CD14-positive monocyte (primary cell): ENCODE measurements at regions not wholly inside any gene's neighbourhood (a gene's known extent, or its start where the extent isn't known, plus 50 kb on each side); places are given as distances from the start of the nearest gene placed in this dataset.

Experiments
- DNase-seq, 3 donors: peaks; one replicate each; pipeline ENCODE4 v3.0.0-alpha.2; 2011 to 2022
- H2AFZ ChIP-seq: 2 replicates; pipeline ENCODE4 v1.6.0; 2012; ENCODE audit warnings: mild to moderate bottlenecking, low read depth, low read length, inconsistent platforms; ENCODE audit not compliant: insufficient read depth, poor library complexity, severe bottlenecking
- H3K27ac ChIP-seq, 2 donors: 1 replicate in 1 of 2; 2 replicates in 1 of 2; pipeline ENCODE4 v1.5.1; 2012 to 2013; ENCODE audit warnings: low read length in 2 of 2, control low read depth in 1 of 2, inconsistent platforms in 1 of 2, low read depth in 1 of 2, mild to moderate bottlenecking in 1 of 2
- H3K27me3 ChIP-seq, 2 donors: one replicate each; pipeline versions ENCODE4 v1.6.0 to v1.6.1; 2011 to 2013; ENCODE audit warnings: low read length in 2 of 2; ENCODE audit not compliant: control insufficient read depth in 2 of 2, insufficient read depth in 2 of 2
- H3K36me3 ChIP-seq, 2 donors: replicated peaks in 1 of 2; 1 replicate in 1 of 2; 2 replicates in 1 of 2; pipeline versions ENCODE4 v1.5.1 to v1.6.1; 2012 to 2013; ENCODE audit warnings: low read length in 2 of 2, control low read depth in 1 of 2, inconsistent platforms in 1 of 2, mild to moderate bottlenecking in 1 of 2; ENCODE audit not compliant: insufficient read depth in 2 of 2, control insufficient read depth in 1 of 2
- H3K4me1 ChIP-seq, 2 donors: 1 replicate in 1 of 2; 2 replicates in 1 of 2; pipeline versions ENCODE4 v1.5.1 to v1.6.1; 2012 to 2013; ENCODE audit warnings: low read length in 2 of 2, control low read depth in 1 of 2, inconsistent platforms in 1 of 2, mild to moderate bottlenecking in 1 of 2, moderate library complexity in 1 of 2; ENCODE audit not compliant: insufficient read depth in 2 of 2, control insufficient read depth in 1 of 2
- H3K4me2 ChIP-seq: replicated peaks from 2 replicates; pipeline ENCODE3; 2012; ENCODE audit warnings: low read length, moderate library complexity, mild to moderate bottlenecking; ENCODE audit not compliant: poor library complexity, severe bottlenecking; ENCODE audit errors: extremely low read depth
- H3K4me3 ChIP-seq, 3 experiments: fragments of 200-600 bp in 1 of 3; sonication (generic) in 1 of 3; replicated peaks in 1 of 3; 1 replicate in 2 of 3; 2 replicates in 1 of 3; pipeline ENCODE4 v1.5.1; 2011 to 2013; ENCODE audit warnings: low read length in 3 of 3, mild to moderate bottlenecking in 3 of 3, control low read depth in 2 of 3, low read depth in 2 of 3, inconsistent platforms in 1 of 3, moderate library complexity in 1 of 3
- H3K79me2 ChIP-seq: 2 replicates; pipeline ENCODE4 v1.6.0; 2012; ENCODE audit warnings: mild to moderate bottlenecking, control low read depth, inconsistent platforms, low read length, moderate library complexity; ENCODE audit not compliant: insufficient read depth
- H3K9ac ChIP-seq: 2 replicates; pipeline ENCODE4 v1.6.0; 2017; ENCODE audit warnings: low read length, mild to moderate bottlenecking; ENCODE audit not compliant: insufficient read depth, poor library complexity, severe bottlenecking
- H3K9me3 ChIP-seq, 2 donors: replicated peaks in 1 of 2; 1 replicate in 1 of 2; 2 replicates in 1 of 2; pipeline versions ENCODE4 v1.5.1 to v1.6.1; 2012 to 2013; ENCODE audit warnings: low read length in 2 of 2, control low read depth in 1 of 2; ENCODE audit not compliant: control insufficient read depth in 1 of 2, insufficient read depth in 1 of 2
- H4K20me1 ChIP-seq: 2 replicates; pipeline ENCODE4 v1.6.0; 2012; ENCODE audit warnings: mild to moderate bottlenecking, low read length, control low read depth, moderate library complexity; ENCODE audit not compliant: insufficient read depth
- H3K27ac Mint-ChIP-seq, 7 donors: one replicate each; pipeline ENCODE4 v1.8.0; 2020; ENCODE audit warnings: mild to moderate bottlenecking in 7 of 7, mixed read lengths in 7 of 7, moderate library complexity in 6 of 7, inconsistent platforms in 2 of 7
- H3K27me3 Mint-ChIP-seq, 3 donors: one replicate each; pipeline ENCODE4 v1.8.0; 2021 to 2022; ENCODE audit warnings: low read depth in 3 of 3, mild to moderate bottlenecking in 3 of 3, mixed read lengths in 3 of 3, moderate library complexity in 3 of 3, inconsistent platforms in 1 of 3
- H3K36me3 Mint-ChIP-seq, 2 donors: one replicate each; pipeline ENCODE4 v1.8.0; 2020; ENCODE audit warnings: mixed read lengths in 2 of 2, inconsistent platforms in 1 of 2, mild to moderate bottlenecking in 1 of 2
- H3K4me1 Mint-ChIP-seq: one replicate; pipeline ENCODE4 v1.8.0; 2020; ENCODE audit warnings: mild to moderate bottlenecking, mixed read lengths
- H3K4me3 Mint-ChIP-seq, 2 donors: one replicate each; pipeline ENCODE4 v1.8.0; 2020; ENCODE audit warnings: mild to moderate bottlenecking in 2 of 2, mixed read lengths in 2 of 2, moderate library complexity in 1 of 2
- H3K9me3 Mint-ChIP-seq, 7 donors: one replicate each; pipeline ENCODE4 v1.8.0; 2020 to 2022; ENCODE audit warnings: mixed read lengths in 7 of 7, mild to moderate bottlenecking in 6 of 7, moderate library complexity in 6 of 7, inconsistent platforms in 2 of 7
- WGBS: methylation state at CpG from one replicate; pipeline ENCODE4 v1.1.5; 2013; ENCODE audit warnings: missing lambda C conversion rate; ENCODE audit not compliant: insufficient coverage; 5-methylcytosine and 5-hydroxymethylcytosine counted together
- intact Hi-C, 2 donors: fragments of 100-400 bp; cut with micrococcal nuclease; formaldehyde crosslinking; loops; one replicate each; pipeline versions ENCODE4 v1.15.0 to v1.15.1; 2023
- TF ChIP-seq, protein P1 (sequence below): fragments of 200-600 bp; IDR thresholded peaks from one replicate; pipeline ENCODE4 v1.8.0; 2022; ENCODE audit warnings: antibody characterized with exemption, mild to moderate bottlenecking

DNA sequence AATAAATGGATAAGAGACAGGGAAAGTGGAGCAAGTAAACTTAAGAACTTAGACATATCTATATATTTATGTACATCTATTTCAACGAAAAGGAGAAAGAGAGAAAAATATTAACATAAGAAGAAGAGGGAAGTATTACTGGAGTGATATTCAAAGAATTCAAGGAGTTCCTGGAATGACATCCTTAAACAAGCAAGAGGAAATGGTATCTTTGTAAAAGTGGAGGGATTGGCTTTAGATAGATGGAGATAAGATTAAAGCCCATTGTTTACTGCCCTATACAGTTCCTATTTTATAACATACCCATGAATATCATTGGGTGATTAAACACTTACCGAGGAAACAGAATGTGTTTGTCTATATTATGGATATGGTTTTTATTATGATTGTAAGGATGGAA is 1036.3 kb downstream of the TTLL7 start:
- no peak overlapping the region for H3K27ac ChIP-seq
- H3K4me3 ChIP-seq, result no peak overlapping the region
- no peaks in the 10 kb centered on the region for H3K27me3 Mint-ChIP-seq
- no peaks in the 10 kb centered on the region for H4K20me1 ChIP-seq
- H3K27ac Mint-ChIP-seq, result no peak overlapping the region
- DNase-seq, result no peak
- WGBS, result no CpG with 5 or more reads among the region's 2 CpGs
- no peaks in the 10 kb centered on the region for H3K79me2 ChIP-seq
- H3K4me3 Mint-ChIP-seq, result no peak overlapping the region
- intact Hi-C loops, result no loop called here
- no peak overlapping the region for H2AFZ ChIP-seq
- no peak overlapping the region for H3K4me2 ChIP-seq
- no peaks in the 10 kb centered on the region for H3K36me3 Mint-ChIP-seq
- no peaks in the 10 kb centered on the region for H3K36me3 ChIP-seq
- H3K9ac ChIP-seq, result no peak overlapping the region
- H3K4me1 Mint-ChIP-seq, result no peaks in the 10 kb centered on the region
- TF ChIP-seq, protein P1, sequence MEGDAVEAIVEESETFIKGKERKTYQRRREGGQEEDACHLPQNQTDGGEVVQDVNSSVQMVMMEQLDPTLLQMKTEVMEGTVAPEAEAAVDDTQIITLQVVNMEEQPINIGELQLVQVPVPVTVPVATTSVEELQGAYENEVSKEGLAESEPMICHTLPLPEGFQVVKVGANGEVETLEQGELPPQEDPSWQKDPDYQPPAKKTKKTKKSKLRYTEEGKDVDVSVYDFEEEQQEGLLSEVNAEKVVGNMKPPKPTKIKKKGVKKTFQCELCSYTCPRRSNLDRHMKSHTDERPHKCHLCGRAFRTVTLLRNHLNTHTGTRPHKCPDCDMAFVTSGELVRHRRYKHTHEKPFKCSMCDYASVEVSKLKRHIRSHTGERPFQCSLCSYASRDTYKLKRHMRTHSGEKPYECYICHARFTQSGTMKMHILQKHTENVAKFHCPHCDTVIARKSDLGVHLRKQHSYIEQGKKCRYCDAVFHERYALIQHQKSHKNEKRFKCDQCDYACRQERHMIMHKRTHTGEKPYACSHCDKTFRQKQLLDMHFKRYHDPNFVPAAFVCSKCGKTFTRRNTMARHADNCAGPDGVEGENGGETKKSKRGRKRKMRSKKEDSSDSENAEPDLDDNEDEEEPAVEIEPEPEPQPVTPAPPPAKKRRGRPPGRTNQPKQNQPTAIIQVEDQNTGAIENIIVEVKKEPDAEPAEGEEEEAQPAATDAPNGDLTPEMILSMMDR, result no peak
- no peaks in the 10 kb centered on the region for H3K4me1 ChIP-seq
- H3K27me3 ChIP-seq, result no peaks in the 10 kb centered on the region
- peaks cover 0 to 6% (median 4%) of the 10 kb centered on the region in 7 donors for H3K9me3 Mint-ChIP-seq
- H3K9me3 ChIP-seq, result peaks cover 0 to 4% of the 10 kb centered on the region in 2 donors

DNA sequence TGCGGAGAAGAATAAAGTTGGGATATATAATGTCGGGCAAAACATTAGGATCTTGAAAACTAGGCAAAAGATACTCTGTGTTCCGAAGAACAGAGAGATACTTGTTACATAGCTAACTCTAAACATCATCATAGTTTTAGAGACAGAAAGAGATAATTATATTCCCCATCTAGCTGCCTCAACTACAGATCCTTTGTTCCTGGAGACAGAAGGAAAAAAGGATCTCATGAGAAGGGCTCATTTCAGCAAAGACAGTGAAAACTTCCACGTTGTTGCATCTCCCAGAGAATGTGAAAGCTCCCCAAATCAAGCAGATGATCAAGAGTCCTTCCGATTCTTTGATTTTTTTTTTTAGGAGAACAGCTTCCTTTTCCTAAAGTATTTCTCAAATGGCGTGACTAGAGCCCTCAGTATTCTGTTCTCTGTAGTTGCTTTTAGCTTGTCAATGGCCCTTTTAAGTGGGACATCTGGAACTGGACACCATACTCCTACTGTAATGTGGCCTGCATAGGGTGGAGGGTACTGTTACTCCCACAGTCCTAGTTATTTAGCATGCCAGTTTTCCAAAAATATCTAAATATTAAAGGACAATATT is 1048.2 kb downstream of the TTLL7 start:
- no peak overlapping the region for H2AFZ ChIP-seq
- peaks cover 2 to 6% (median 5%) of the 10 kb centered on the region in 7 donors for H3K9me3 Mint-ChIP-seq

More for the DNA sequence above, 1048.2 kb downstream of the TTLL7 start:
- Histone ChIP-seq H3K36me3 (no peaks in the 10 kb centered on the region), H3K4me3 (no peak overlapping the region), H3K27ac (no peak overlapping the region), H4K20me1 (no peaks in the 10 kb centered on the region), H3K9ac (no peak overlapping the region), H3K27me3 (no peaks in the 10 kb centered on the region), H3K79me2 (no peaks in the 10 kb centered on the region), H3K4me1 (no peaks in the 10 kb centered on the region), H3K4me2 (no peak overlapping the region), H3K9me3 (peaks cover 0 to 5% of the 10 kb centered on the region in 2 donors)
- Mint-ChIP-seq H3K4me3 (no peak overlapping the region), H3K27me3 (no peaks in the 10 kb centered on the region), H3K27ac (no peak overlapping the region), H3K4me1 (no peaks in the 10 kb centered on the region), H3K36me3 (no peaks in the 10 kb centered on the region)
- WGBS, result 100% methylated on average over 2 of the region's 6 CpGs
- intact Hi-C loops, result no loop called here
- TF ChIP-seq, protein P1, result no peak
- DNase-seq, result no peak
